ENCODE measurements at regions not wholly inside any gene's neighbourhood (a gene's known extent, or its start where the extent isn't known, plus 50 kb on each side); places are given as distances from the start of the nearest gene placed in this dataset.

DNA sequence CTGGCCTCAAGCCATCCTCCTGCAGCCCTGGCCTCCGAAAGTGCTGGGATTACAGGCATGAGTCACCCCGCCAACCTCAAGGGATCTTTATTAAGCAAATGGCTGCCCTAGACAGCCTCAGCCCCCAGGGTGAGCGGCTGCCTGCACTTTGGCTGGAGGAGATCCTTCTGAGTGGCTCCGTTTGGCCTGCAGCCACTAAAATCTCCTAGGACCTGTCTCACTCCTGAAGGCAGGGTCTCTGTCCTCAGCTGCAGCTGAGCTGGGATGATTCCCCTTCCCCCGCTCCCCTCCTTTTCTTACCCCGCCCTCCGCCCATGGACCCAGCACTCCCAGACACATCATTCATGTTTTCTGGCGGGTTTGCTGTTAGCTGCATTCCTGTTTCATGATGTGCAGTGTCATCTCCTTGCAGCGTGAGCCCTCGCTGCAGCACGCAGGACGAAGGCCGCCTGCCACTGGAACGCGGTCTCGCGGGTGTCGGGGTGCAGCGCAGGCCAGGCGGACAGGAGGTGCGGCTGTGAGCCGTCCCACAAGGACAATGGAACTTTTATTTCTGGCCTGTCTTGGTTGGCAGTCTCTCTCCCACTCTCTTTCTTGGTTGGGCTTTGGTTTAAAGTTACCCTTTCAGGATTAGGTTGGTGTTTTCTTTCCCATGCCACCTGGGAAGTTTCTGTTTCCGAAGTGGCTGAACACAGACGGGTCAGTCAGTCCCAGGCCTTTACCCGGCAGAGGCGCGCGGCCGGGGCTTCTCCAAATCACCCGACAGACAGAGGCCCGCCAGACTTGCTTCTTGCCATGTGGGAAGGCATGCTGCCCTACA, 137.1 kb downstream of the FOXD1 start:
- DNase-seq (ENCODE audit: low read depth, low spot score) = peak; percentile 91

DNA sequence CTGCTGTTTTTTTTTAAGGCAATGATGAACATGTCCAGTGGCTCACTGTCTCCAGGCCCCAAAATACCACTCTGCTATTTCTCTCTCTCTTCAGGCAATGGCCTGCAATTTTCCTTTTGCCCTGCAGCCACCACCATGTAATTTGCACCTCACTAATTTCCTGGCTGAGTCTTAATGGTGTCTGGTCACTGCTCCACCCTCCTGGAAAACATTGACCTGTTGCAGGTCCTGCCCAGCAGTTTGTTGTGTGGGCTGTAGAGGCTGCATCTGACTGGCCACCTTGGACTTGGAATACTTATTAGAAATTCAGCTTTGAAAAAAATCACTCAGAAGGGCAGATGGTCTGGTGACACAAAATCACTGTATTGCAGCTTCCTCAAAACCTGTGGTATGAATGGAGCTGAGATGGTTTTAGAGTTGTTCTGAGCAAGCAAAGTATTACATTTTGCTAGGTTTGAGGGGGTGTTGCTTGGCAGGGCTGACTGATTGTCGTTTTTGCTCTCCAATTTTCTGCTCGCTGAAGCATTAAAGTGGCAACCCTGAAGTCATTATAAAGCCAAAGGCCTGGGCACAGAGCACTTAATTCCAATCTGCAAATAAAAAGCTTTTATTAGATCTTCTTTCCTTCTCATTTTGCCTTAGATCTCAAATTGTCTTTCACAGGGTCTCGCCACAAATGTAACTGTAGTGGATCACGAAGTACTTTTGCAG, 134.8 kb downstream of the TMEM174 start:
- no peak for DNase-seq (ENCODE audit: low read depth, low spot score)

DNA sequence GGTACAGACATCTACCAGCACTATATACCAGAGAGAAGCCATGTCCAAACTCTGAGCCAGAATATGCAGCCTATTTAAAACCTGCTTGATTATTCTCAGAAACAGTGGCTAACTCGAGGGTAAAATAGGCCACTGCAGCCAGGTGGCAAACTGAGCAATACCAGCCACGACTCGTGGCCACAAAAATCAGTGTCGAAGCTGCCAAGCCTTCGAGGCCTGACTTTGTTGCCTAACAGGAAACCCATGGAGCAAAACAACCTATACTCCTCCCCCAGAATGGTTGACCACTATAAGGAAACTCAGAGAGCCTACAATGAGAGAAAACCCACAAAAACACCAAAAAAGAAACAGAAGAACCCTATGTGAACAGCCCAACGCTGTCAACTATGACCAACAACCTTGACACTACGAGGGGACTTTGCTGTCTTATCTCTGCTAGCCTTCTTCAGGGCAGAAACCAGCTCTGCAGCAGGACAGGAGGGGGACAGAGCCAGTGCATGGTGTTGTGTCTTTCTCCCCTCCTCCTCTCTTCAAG, 133.8 kb downstream of the TMEM174 start:
- no peak for DNase-seq (ENCODE audit: low read depth, low spot score)

DNA sequence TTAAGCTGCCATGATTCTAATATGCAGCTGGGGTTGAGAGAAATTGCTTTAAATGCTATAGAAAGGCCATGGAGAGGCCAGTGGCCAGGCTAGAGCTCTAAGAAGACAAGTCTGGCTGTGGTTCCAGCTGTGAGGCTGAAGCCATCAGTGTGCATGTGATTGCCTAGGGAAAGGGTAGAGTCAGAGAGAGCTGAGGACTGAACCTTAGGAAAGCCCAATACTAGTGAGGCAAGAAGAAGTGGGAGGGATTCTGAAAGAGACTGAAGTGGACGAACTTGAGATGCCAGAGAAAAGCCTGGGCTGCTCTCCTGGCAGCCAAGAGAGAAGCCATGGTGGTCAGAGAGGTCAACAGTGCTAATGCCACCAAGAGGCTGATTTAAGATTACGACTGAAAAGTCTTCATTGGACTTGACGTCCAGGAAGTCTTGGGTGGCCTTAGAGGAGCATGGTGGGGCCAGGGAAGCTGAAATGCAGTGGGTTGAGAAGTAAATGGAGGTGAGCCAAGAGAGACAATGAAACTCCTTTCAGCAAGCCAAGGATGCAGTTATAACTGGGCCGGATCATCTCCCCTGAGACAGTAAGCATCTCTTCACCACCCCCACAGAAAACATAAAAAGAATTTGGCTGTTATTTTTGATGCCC, 133.2 kb downstream of the TMEM174 start:
- DNase-seq (ENCODE audit: low read depth, low spot score) = no peak

DNA sequence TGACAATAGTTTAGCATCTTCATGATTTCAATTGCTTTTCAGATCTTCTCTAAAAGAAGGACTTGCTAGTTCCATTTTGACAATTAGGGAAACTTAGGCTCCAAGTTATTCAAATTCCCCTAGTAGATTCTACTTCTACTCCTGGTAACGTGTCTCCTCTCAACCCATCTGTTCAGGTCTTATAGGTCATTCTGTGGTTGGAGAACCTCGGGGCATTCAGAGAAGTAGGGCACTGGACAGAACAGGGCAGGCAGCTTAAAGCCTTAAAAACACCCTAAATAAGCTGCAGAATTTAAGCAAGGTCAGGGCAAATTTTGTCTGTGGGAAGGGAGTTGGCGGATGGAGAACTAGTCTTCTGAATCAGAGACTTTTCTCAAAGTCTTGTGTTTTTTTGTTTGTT, 132.4 kb downstream of the TMEM174 start:
- no peak for DNase-seq (ENCODE audit: low read depth, low spot score)

DNA sequence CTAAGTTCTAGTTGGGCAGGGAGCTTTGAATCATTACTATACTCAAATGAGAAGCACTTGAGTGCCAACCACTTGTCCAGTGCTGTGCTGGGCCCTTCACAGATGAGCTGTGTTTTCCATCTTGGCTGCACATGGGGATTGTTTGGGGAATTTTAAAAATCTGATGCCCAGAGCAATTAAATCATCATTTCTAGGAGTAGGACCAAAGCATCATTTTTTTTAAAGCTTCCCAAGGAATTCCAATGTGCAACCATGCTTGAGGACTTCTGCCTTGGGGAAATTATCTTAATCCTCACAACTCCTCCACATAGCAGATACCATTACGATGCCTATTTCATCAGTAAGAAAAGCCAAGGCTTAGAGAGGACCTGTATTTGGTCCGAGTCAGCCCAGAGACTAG, 131.4 kb downstream of the TMEM174 start:
- DNase-seq (ENCODE audit: low read depth, low spot score) = no peak

DNA sequence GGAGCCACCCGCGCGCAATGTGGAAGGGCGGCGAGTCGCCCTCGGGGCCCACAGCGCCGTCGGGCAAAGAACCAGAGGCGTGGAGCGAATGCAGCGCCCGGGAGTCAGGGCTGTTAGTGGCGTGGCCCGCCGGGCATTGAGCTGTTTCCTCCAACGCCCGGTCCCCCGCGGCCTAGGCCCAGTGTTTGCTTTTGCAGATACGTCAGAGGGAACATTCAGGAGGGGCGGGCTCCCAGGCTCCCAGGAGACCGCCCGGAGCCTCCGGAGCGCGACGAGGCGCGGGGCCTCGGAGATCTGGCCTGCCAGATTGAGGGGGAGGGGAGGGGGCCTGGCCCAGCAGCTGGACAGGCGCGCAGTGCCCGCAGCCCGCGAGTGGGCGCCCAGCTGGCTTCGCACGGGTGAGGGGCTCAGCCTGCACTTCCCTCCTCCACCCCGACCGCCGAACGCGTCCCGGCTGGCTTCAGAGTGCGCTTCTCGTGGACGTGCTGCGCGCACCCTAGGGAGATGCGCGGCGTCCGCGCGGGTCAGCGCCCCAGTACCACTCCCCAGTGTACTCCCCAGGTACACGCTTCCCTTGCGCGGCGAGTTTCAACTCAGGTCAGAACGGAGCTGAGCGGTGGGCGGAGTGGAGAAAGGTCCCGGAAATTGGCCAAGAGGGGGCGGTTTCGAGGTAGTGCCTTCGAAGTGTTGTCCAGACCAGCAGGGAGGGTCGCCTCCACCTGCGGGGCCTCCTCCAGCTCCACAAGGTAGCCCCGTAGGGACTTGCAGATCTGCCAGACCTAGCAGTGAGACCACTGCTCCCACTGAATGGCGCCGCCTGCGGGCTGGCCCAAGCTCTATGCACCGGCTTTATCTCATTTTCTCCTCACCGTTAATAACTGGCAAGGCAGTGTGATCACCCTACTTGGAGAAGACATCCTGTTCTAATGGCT, 130.4 kb downstream of the TMEM174 start:
- DNase-seq (ENCODE audit: low read depth, low spot score) = no peak

DNA sequence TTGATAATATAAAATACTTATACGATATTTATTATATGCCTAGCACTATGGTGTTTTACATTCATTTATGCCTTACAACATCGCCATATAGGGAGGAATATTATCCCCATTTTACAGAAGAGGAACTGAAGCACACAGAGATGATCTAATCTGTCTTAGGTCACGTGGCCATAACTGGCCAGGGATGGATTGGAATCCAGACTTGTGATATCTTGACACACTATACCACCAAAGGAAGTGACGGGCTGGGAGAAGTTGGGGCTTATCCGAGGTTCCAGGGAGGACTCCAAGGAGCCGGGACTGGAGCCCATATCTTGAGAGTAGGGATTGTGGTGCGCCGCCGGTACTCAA, 129.8 kb downstream of the TMEM174 start:
- no peak for DNase-seq (ENCODE audit: low read depth, low spot score)

DNA sequence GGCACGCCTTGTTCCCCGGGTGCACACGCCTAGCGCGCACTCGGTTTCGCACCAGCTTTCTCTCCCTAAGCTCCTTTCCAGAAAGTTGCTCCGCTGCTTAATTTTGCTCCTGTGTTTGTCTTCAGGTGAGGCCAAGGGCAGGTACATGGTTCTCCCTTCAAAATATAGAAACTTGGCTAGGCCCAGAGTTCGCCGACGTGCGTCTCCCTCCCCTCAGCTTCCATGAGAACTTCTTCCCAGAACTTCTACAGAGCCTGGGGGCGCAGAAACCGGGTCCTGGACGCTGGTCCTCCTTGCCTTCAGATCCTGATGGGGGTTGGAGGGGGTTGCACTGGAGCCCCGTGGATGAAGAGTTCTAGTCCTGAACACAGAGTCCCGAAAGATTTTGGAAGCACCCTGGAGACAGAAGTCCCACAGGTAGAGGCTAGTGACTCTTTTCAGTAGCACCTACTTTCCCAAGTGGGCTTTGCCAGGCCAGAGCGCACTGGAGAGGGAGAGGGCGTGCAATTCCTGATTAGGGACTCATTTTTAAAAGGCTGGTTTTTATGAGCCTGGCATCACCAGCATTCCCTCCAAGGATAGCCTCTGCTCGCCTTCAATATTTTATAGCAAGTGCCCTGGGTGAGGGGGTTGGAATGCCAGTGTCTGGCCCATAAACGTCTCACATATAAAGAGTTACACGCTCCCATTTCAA, 128.4 kb downstream of the TMEM174 start:
- DNase-seq (ENCODE audit: low read depth, low spot score) = no peak

DNA sequence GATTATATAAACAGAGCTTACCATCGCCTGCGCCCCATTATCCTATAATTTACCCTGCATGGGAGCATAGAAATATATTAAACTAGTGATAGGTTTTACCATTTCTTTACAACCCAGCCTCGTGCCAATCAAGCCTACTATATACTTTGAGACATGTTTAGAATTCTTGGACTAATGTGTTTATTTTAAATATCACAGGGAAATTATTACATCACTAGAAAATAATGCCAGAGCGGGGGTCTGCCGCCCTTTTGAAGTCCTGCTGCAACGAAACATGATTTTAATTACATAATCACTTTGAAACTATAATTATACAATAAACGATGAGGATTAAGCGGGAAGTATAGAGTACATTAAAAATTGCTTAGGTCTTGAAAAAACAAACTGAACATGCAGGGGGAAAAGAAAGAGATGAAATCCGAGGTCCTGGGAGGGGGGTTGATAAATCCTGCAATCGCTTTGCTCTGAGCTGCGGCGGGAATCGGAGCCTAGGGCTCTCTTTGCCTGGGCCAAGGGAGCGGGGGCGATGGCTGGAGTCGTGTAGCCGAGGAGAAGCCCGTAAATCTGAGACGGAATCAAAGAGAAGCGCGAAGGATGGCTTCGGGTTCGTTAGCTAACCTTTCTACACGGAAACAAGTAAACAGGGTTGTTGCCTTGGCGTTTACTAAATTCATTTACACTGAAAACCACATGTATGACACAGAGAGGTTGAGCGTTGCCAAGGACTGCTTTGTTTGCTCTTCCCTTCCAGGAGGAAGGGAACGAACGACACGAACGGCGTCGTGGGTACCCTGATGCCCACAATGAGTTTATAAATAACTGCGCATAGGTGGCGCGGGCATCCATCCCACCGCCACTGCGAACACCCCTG, 127.6 kb downstream of the TMEM174 start:
- peak; percentile 44 for DNase-seq (ENCODE audit: low read depth, low spot score)

DNA sequence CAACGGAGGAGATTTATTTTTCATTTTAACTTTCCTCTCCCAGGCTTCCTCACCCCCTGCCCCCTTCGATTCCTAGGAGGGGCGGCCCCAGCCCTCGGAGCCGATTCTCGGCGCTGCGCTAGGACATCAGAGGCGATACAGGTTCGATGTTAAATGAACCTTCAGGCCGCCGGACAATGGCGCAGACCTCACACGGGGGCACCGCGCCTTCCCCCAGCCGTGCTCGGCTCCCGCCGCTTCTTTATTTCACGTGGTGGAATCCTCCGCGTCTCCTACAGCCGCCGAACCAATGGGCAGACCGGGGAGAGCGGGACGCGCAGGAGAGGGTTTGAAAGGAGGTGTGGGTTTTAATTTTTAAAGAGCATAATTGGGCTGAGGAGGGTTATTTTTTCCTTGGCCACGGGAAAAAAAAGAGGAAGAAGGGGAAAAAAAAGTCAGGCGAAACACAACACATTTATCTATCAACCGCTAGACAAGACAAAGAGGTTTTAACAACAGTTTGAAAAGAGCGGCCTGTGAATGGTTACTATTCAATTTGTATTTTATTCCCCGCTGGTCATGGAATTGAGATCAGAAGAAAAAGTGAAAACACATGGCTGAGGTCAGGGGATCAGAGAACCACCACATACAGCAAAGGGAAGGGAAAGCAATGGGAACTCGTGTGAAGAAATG, 126.8 kb downstream of the TMEM174 start:
- no peak for DNase-seq (ENCODE audit: low read depth, low spot score)

DNA sequence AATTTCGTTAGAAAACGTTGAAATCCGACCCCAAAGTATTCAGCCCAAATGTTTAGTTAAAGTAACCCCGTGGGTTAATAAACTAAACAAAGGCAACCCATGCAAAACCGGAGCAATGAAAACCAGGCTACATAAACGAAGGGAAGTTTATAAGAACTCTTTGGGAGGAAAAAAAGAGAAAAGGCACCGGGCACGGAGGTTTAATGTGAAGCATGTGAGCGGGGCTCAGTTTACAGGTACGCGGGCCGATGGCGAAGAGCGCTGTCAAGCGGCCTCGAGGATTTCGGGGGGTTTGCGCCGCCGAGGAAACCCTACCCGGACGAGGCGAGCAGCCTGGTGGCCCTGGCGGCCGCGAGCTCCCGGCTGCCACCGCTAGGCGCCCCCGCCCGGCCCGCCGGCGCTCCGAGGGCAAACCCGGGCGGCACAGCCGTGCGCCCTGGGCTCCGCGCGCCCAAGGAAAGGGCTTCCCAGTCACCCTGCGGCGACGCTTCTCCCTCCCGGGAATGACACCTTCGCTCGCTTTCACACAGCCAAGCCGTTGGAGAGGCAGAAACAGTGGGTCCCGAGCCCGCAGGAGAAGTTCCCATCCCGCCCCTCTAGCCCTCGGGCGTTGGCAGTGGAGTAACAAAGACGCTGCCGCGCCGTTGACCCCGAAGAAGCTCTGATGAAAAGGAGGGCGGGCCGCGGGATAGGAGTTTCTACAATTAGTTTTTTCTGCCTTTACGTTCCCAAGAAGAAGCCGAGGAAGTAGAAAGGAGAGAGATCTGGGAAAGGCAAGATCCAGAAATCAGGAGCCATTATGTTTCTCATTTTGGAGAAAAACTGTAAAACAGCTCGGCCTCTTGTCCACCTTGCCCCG, 126.0 kb downstream of the TMEM174 start:
- DNase-seq (ENCODE audit: low read depth, low spot score) = peak; percentile 70

DNA sequence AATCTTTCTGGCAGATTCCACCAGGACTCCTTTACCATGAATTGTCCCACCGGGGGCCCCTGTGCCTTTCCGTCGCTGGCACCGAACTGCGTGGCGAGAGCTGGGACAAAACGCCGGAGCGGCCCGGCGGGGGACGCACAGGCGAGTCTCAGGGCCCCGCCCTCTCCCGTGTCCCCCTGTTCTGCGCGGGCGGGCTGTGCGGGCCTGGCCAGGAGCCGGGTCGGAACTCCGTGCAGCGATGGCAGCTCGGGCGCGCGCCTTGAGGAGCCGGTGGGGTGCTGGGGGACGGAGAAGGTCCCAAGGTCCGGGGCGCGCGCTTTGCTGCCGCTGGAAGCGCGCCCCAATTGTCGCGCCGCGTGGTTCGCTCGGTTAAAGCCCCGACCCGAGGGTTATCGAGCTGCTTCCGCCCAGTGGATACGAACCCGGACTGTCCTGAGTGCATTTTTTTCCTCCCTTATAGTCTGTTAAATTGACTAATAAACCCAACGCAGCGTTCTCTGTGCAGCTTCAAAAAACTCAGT, 125.3 kb downstream of the TMEM174 start:
- no peak for DNase-seq (ENCODE audit: low read depth, low spot score)

DNA sequence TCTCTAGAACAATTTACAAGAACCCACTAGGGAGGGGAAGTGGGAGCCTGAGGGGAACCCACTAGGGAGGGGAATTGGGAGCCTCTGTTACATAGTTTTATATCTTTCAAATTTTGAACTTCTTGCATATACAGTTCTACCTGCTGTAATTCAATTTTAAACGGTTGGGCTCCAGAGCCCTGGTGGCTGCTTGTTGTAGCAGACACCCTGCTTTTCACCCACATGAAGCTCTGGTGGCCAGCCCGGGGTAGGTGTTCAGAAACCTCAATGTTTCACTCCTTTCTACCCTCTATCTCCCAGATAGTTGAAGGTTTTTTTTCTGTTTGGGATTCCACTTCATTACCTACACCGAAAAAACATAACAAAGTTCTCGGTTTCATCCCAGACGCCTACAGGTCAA, 124.4 kb downstream of the TMEM174 start:
- DNase-seq (ENCODE audit: low read depth, low spot score) = no peak

DNA sequence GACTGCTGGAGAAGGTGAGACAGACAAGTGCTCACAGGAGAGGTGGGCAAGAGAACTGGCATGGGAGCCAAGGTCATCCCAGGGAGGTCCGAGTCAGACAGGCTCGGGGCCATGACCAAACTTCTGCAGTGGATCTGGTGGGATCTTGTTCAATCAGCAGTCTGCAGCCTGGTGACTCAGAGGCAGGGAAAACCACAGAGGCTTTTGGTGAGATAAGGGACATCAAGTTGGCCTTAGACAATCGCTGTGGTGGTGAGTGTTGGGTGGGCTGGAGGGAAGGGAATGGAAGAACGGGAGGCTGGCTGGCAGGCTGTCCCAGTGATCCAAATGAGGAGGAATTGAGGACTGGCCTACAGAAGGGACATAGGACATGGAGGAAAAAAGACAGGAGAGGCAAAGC, 123.8 kb downstream of the TMEM174 start:
- DNase-seq (ENCODE audit: low read depth, low spot score) = peak; percentile 80

DNA sequence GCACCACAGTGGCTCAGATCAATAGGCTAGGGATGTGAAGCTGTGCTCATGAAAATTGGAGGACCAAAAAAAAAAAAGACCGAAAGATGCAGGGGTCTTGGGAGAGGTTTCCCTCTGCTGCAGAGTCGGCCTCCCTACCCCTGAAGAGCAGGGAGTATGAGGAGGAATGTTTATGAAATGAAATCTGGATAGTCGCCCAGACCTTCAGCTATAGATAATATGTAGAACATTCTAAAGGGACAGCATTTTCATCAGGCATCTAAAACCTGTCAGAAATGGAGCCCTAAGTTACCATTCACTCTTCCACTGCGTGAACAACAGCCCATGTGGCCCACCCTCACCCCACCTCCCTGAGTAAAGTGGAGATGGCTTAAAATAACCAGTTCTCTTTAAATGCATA, 122.9 kb downstream of the TMEM174 start:
- no peak for DNase-seq (ENCODE audit: low read depth, low spot score)

DNA sequence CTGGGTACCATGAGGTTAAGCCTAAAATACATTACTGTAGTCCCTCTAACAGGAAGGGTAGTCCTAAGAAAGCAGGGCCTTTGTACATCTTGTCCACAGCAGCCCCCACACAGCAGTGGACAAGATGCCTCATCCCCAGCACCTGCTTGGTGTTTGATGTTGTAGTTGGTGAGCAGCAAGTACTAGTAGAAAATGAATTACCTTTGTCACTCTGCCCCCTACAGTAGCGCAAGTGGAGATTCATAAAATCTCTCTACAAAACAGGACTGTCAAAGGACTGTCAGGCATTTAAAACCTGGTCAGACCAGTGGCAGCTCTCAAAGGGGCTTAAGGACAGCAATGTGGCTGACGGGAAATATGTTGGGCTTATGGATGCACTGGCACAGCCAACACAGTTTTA, 122.5 kb downstream of the TMEM174 start:
- no peak for DNase-seq (ENCODE audit: low read depth, low spot score)

DNA sequence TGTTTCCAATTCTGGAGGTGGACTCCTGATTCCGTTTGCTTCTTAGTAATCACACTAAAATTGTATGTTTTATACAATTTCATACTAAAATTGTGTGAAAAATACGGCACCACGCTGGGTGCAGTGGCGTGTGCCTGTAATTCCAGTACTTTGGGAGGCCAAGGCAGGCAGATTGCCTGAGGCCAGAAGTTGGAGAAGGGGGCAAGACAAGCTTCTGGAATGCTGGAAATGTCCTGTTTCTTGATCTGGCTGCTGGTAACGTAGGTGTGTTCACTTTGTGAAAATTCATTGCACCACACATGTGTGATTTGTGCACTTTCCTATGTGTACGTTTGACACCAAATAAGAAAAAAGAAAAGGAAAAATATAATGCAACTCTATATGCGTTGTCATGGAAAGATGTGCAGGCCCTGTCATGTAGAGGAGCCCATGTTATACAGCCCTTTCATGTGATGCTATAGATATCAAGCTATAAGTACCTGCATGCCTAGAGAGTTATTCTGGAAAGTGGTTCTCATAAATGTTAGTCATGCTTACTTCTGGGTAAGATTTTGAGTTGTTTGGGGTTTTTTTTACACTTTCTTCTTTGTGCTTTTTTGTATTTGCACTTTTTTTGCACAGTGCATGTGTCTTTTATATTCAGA, 119.9 kb downstream of the TMEM174 start:
- DNase-seq (ENCODE audit: low read depth, low spot score) = no peak

All from astrocyte of the hippocampus (primary cell).